Skin epidermis (tissue), 12 donors: ENCODE measurements at regions not wholly inside any gene's neighbourhood (a gene's known extent, or its start where the extent isn't known, plus 50 kb on each side); places are given as distances from the start of the nearest gene placed in this dataset.

Source experiments
- H3K27ac ChIP-seq, 21 experiments: fragments of 200-600 bp; sonication (generic) in 11 of 21; one replicate each; pipeline ENCODE4 v1.5.0; 2020; ENCODE audit warnings: mild to moderate bottlenecking in 3 of 21, inconsistent platforms in 2 of 21, moderate library complexity in 2 of 21
- H3K4me3 ChIP-seq, 7 experiments: fragments of 200-600 bp; sonication (generic) in 2 of 7; one replicate each; pipeline ENCODE4 v1.5.0; 2020; ENCODE audit warnings: inconsistent platforms in 2 of 7, mild to moderate bottlenecking in 2 of 7, moderate library complexity in 1 of 7

- H3K4me3 ChIP-seq: no peak overlapping the region
- H3K27ac ChIP-seq: peak overlapping the region in 10 of 21 experiments; percentile 73 to 97 (median 92)
Measured at GRCh38 chr17:77318021-77318420, 177.3 kb downstream of the SEC14L1 start.

GRCh38 chr17:77318491-77319210, 177.9 kb downstream of the SEC14L1 start:
- Histone ChIP-seq H3K4me3 (peak overlapping the region in 3 of 7 experiments; percentile 38 to 57 (median 47)), H3K27ac (peak overlapping the region; percentile 66 to 97 (median 89))

- H3K4me3 ChIP-seq: peak overlapping the region; percentile 32 to 57 (median 38)
Measured at GRCh38 chr17:77319211-77320043, 178.7 kb downstream of the SEC14L1 start.

GRCh38 chr17:77320044-77320440, 179.3 kb downstream of the SEC14L1 start:
- peak overlapping the region; percentile 32 to 57 (median 38) for H3K4me3 ChIP-seq
- H3K27ac ChIP-seq: peak overlapping the region; percentile 58 to 97 (median 89)

More at GRCh38 chr17:77319211-77320043, 178.7 kb downstream of the SEC14L1 start:
- peak overlapping the region; percentile 66 to 97 (median 89) for H3K27ac ChIP-seq

GRCh38 chr17:77320485-77321256, 179.9 kb downstream of the SEC14L1 start:
- Histone ChIP-seq H3K27ac (peak overlapping the region; percentile 58 to 97 (median 89)), H3K4me3 (peak overlapping the region; percentile 32 to 57 (median 38))

- H3K4me3 ChIP-seq: peak overlapping the region in 6 of 7 experiments; percentile 36 to 57 (median 40)
- H3K27ac ChIP-seq: peak overlapping the region; percentile 18 to 97 (median 88)
Measured at GRCh38 chr17:77321649-77322513, 181.1 kb downstream of the SEC14L1 start.

GRCh38 chr17:77322514-77323412, 182.0 kb downstream of the SEC14L1 start:
- H3K27ac ChIP-seq: peak overlapping the region; percentile 59 to 97 (median 88)
- peak overlapping the region; percentile 3 to 57 (median 38) for H3K4me3 ChIP-seq

- Histone ChIP-seq H3K27ac (peak overlapping the region in 20 of 21 experiments; percentile 31 to 97 (median 88)), H3K4me3 (peak overlapping the region in 1 of 7 experiments; percentile 47)
Measured at GRCh38 chr17:77323413-77324171, 182.8 kb downstream of the SEC14L1 start.

GRCh38 chr17:77324227-77324626, 183.5 kb downstream of the SEC14L1 start:
- H3K4me3 ChIP-seq: no peak overlapping the region
- peak overlapping the region in 19 of 21 experiments; percentile 14 to 97 (median 88) for H3K27ac ChIP-seq

GRCh38 chr17:77325577-77326075, 184.9 kb downstream of the SEC14L1 start:
- Histone ChIP-seq H3K4me3 (no peak overlapping the region), H3K27ac (peak overlapping the region in 20 of 21 experiments; percentile 39 to 95 (median 76))

- Histone ChIP-seq H3K4me3 (no peak overlapping the region), H3K27ac (peak overlapping the region in 16 of 21 experiments; percentile 44 to 95 (median 77))
Measured at GRCh38 chr17:77326076-77326591, 185.4 kb downstream of the SEC14L1 start.

- peak overlapping the region in 4 of 21 experiments; percentile 77 to 95 (median 89) for H3K27ac ChIP-seq
- no peak overlapping the region for H3K4me3 ChIP-seq
Measured at GRCh38 chr17:77326636-77327035, 185.9 kb downstream of the SEC14L1 start.

- Histone ChIP-seq H3K27ac (peak overlapping the region in 1 of 21 experiments; percentile 77), H3K4me3 (no peak overlapping the region)
Measured at GRCh38 chr17:77327181-77327565, 186.4 kb downstream of the SEC14L1 start.

GRCh38 chr17:77327566-77328464, 187.0 kb downstream of the SEC14L1 start:
- no peak overlapping the region for H3K27ac ChIP-seq
- H3K4me3 ChIP-seq: no peak overlapping the region
